AG09319 (cell line): ENCODE measurements at regions not wholly inside any gene's neighbourhood (a gene's known extent, or its start where the extent isn't known, plus 50 kb on each side); places are given as distances from the start of the nearest gene placed in this dataset.

Experiments used
- DNase-seq: peaks from one replicate; pipeline ENCODE4 v3.0.0-alpha.2; 2010; ENCODE audit warnings: low read depth; ENCODE audit errors: extremely low read depth
- CTCF ChIP-seq: IDR thresholded peaks from 2 replicates; pipeline ENCODE4 v1.5.1; 2011; ENCODE audit warnings: low read depth, mild to moderate bottlenecking, inconsistent platforms, low read length, moderate library complexity

GRCh38 chr4:156223985-156224384, 270.3 kb upstream of the CTSO start:
- no peak for TF ChIP-seq CTCF
- DNase-seq = no peak

- no peak for DNase-seq
- no peak for TF ChIP-seq CTCF
These were observed 263.6 kb upstream of the CTSO start for GRCh38 chr4:156217236-156217635.

- no peak for DNase-seq
These were observed 247.4 kb upstream of the CTSO start for GRCh38 chr4:156201050-156201449.

GRCh38 chr4:156198511-156198910, 244.8 kb upstream of the CTSO start:
- TF ChIP-seq CTCF = no peak
- DNase-seq = no peak

More at GRCh38 chr4:156201050-156201449, 247.4 kb upstream of the CTSO start:
- no peak for TF ChIP-seq CTCF

GRCh38 chr4:156197216-156197615, 243.6 kb upstream of the CTSO start:
- no peak for DNase-seq
- TF ChIP-seq CTCF = no peak

GRCh38 chr4:156196722-156197121, 243.1 kb upstream of the CTSO start:
- no peak for TF ChIP-seq CTCF
- DNase-seq = no peak

GRCh38 chr4:156195914-156196313, 242.2 kb upstream of the CTSO start:
- no peak for TF ChIP-seq CTCF
- no peak for DNase-seq
